ENCODE measurements at regions not wholly inside any gene's neighbourhood (a gene's known extent, or its start where the extent isn't known, plus 50 kb on each side); places are given as distances from the start of the nearest gene placed in this dataset.

DNA sequence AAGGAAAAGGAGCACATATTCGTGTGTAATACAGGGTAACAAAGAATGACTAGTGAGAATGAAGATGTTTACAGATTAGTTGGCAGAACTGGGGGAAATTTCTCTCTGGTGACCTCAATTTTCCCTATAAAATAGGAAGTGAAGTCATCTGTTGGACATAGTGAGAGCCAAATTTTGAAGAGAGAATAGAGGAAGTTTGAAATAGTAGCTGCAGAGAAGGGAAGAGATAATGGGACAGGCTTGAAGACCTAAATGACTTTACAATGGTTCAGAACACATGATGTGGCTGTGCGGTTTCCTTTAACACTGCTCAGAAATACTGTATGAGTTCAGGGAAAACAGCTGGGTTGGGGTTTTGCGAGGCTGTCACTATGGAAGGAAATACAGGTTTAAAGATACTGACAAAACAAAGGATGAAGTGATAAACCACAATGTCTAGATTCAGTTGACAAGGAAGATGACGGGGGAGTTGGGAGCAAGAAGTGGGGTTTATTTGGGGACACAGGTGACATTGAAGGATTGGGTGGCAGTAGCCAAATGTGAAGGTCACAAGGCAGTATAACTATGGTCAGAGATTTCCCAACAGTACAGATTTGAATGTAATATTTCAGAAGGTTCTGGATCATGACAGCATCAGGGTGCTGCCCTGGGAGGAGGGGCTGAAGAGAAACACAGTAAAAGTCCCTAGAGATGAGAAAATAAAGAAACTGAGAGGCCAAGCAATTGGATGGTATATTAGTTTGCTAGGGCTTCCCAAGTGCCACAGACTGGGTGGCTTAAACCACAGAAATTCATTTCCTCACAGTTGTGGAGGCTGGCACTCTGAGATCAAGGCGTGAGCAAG, 82.6 kb upstream of the TANK start:
- H3K27ac ChIP-seq, result no peak overlapping the region
- ATAC-seq (ENCODE audit: insufficient number of reproducible peaks, low FRiP score, low read depth), result peak; percentile 54

DNA sequence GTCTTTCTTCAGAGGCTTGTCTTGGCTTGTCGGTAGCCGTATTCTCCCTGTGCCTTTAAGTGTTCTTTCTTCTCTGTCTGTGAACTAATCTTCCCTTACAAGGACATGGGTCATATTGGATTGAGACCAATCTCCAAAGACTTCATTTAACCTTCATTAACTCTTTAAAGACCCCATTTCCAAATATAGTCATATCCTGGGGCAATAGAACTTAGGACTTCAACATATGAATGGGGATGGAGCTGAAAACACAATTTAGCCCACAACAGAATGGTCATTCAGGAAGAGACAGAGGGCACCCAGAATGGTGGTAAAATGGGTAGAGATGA, 82.1 kb upstream of the TANK start:
- ATAC-seq (ENCODE audit: insufficient number of reproducible peaks, low FRiP score, low read depth) (no peak), DNase-seq (ENCODE audit: low spot score) (no peak)
- H3K4me1 ChIP-seq (ENCODE audit: control insufficient read depth in 1 of 2, low read depth in 2 of 2), result no peaks in the 10 kb centered on the region
- no peaks in the 10 kb centered on the region for H3K27me3 ChIP-seq (replicated peaks; ENCODE audit: insufficient read depth)
- TF ChIP-seq CTCF (IDR thresholded peaks at IDR 0.05), result no peak
- H3K36me3 ChIP-seq, result no peaks in the 10 kb centered on the region
- no peak overlapping the region for H3K4me3 ChIP-seq
- H3K9me3 ChIP-seq, result no peaks in the 10 kb centered on the region
- no peak overlapping the region for H3K27ac ChIP-seq

More for the DNA sequence above, 82.6 kb upstream of the TANK start:
- no peaks in the 10 kb centered on the region for H3K36me3 ChIP-seq
- no peak for TF ChIP-seq CTCF (IDR thresholded peaks at IDR 0.05)
- H3K9me3 ChIP-seq, result no peaks in the 10 kb centered on the region
- DNase-seq (ENCODE audit: low spot score), result no peak
- H3K27me3 ChIP-seq (replicated peaks; ENCODE audit: insufficient read depth), result no peaks in the 10 kb centered on the region
- no peak overlapping the region for H3K4me3 ChIP-seq
- H3K4me1 ChIP-seq (ENCODE audit: control insufficient read depth in 1 of 2, low read depth in 2 of 2), result no peaks in the 10 kb centered on the region

- no peak for TF ChIP-seq CTCF (IDR thresholded peaks at IDR 0.05)
- DNase-seq (ENCODE audit: low spot score) (no peak), ATAC-seq (ENCODE audit: insufficient number of reproducible peaks, low FRiP score, low read depth) (no peak)
- H3K4me3 ChIP-seq, result no peak overlapping the region
- H3K9me3 ChIP-seq, result no peaks in the 10 kb centered on the region
- H3K27ac ChIP-seq, result no peak overlapping the region
- H3K4me1 ChIP-seq (ENCODE audit: control insufficient read depth in 1 of 2, low read depth in 2 of 2), result peaks cover 0 to 6% of the 10 kb centered on the region in 2 donors
- H3K36me3 ChIP-seq, result no peaks in the 10 kb centered on the region
- no peaks in the 10 kb centered on the region for H3K27me3 ChIP-seq (replicated peaks; ENCODE audit: insufficient read depth)
Observed at GRCh38 chr2:161085149-161085548, 75.1 kb upstream of the TANK start.

GRCh38 chr2:161088658-161089350, 71.4 kb upstream of the TANK start:
- Histone ChIP-seq H3K9me3 (no peaks in the 10 kb centered on the region), H3K36me3 (no peaks in the 10 kb centered on the region), H3K27ac (no peak overlapping the region), H3K27me3 (replicated peaks; ENCODE audit: insufficient read depth) (no peaks in the 10 kb centered on the region), H3K4me1 (ENCODE audit: control insufficient read depth in 1 of 2, low read depth in 2 of 2) (peaks cover 0 to 6% of the 10 kb centered on the region in 2 donors), H3K4me3 (no peak overlapping the region)
- DNase-seq (ENCODE audit: low spot score) (no peak), ATAC-seq (ENCODE audit: insufficient number of reproducible peaks, low FRiP score, low read depth) (no peak)
- no peak for TF ChIP-seq CTCF (IDR thresholded peaks at IDR 0.05)

DNA sequence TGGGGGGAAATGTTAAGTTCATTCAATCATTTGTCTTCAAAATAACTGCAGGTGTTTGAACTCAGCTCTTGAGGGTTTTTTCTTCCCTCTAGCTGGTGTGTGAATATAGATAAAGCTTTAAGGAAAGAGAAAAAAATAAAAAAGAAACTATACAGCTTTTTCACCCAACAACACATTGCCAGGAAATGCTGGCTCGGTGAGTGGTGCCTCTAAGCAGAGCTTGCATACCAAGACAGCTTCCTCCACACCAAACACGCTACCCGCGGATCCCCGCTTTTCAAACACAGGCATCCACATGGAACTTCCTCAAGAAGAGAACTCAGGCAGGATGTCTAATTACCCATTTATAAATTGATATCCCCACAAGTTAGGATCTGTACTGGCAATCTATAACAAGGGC, 69.8 kb upstream of the TANK start:
- Histone ChIP-seq H3K4me3 (no peak overlapping the region), H3K4me1 (ENCODE audit: control insufficient read depth in 1 of 2, low read depth in 2 of 2) (peaks cover 0 to 6% of the 10 kb centered on the region in 2 donors), H3K27me3 (replicated peaks; ENCODE audit: insufficient read depth) (no peaks in the 10 kb centered on the region), H3K36me3 (no peaks in the 10 kb centered on the region), H3K27ac (no peak overlapping the region), H3K9me3 (no peaks in the 10 kb centered on the region)
- ATAC-seq (ENCODE audit: insufficient number of reproducible peaks, low FRiP score, low read depth), result no peak
- no peak for TF ChIP-seq CTCF (IDR thresholded peaks at IDR 0.05)
- no peak for DNase-seq (ENCODE audit: low spot score)
